ENCODE measurements at regions not wholly inside any gene's neighbourhood (a gene's known extent, or its start where the extent isn't known, plus 50 kb on each side); places are given as distances from the start of the nearest gene placed in this dataset.

- no peak for DNase-seq
Observed at GRCh38 chr11:128361451-128362020, 225.8 kb downstream of the ETS1 start.

GRCh38 chr11:128359515-128359914, 227.8 kb downstream of the ETS1 start:
- no peak for DNase-seq

DNA sequence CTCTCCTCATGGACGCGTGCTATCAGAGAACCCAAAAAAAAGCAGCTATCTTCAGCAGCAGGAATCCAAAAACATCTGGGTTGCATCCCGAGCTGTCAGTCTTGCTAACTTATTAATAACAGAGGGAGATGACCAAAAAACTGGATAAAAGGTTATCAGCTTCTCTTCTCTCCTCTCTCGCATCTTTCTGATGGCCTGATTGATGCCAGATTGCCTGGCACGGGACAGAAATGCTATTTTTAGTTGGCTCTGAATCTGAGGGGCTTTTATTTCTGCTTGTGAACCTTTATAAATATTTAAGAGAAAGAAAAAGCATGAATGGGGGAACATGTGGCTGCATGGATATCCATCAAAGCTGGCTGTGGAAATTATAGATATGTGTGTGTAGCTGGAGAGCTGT, 230.3 kb downstream of the ETS1 start:
- DNase-seq: no peak

DNA sequence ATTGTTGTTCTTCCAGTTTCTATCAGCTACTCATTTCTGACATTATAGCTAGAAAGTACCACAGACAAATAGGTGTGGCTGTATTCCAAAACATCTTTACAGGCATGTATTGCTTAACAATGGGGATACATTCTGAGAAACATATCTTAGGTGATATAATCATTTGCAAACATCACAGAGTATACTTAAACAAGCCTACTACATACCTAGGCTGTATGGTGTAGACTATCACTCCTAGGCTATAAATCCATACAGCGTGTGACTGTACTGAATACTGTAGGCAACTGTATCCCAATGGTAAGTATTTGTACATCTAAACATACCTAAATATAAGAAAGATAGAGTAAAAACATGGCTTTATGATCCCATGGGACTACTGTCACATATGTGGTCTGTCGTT, 231.8 kb downstream of the ETS1 start:
- DNase-seq: no peak

- DNase-seq: no peak
Observed at GRCh38 chr11:128354476-128354875, 232.9 kb downstream of the ETS1 start.

DNA sequence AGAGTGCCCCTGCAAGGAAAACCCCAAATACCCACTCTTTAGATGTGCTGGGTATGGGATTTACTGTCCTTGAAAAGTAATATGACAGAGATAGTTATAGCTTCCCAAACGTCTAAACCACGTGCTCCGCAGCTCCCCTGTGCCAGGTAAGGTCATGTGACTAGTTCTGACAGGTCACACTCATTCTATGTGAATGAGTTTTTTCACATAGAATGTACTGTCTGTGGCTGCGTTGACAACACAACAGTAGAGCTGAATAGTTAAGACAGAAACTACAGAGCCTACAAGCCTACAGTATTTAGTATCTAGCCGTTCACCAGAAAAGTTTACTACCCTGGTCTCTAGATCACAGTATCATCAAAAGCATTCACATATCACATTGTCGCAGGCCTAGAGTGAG, 236.2 kb downstream of the ETS1 start:
- DNase-seq: no peak

DNA sequence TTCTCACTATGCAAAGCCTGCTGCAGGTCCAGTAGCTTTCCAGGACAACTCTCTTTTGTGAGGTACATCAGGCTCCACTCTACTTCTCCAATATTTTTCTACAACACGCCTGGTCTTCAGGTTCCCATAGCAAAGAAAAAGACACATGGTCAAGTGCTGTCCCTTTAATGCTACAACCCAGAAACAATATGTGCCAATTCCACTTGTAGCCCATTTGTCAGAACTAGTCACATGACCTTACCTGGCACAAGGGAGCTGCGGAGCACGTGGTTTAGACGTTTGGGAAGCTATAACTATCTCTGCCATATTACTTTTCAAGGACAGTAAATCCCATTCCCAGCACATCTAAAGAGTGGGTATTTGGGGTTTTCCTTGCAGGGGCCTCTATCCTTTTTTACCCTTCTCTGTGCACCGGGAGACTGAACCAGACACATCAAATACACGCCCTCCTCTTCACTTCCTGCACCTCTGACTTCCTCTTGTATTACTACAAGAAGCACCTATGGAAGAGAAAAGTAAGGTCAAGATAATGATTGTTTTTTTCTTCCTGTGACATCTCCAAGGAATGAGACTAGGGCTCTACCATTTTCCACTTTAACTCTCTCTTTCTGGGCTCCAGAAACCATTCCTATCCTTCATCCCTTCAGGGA, 237.6 kb downstream of the ETS1 start:
- no peak for DNase-seq

GRCh38 chr11:128346804-128347203, 240.6 kb downstream of the ETS1 start:
- no peak for DNase-seq

GRCh38 chr11:128345316-128345715, 242.0 kb downstream of the ETS1 start:
- no peak for DNase-seq

GRCh38 chr11:128343870-128344269, 243.5 kb downstream of the ETS1 start:
- no peak for DNase-seq

DNA sequence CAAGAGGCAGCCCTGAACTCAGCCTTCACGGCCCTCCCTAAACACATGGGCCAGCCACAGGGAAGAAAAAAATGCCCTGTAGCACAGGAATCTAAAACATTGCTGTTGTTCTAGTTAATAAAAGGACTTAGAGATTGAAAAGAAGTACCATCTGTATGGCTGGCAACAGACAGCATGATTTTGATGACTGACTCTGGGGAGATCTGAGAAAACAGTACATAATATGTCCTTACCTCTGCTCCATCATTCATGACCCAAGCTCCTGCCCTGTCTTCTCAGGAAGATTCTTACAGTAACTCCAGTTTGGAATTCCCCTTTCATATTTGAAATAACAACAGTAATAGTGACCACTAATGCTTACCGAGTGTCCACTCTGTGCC, 244.2 kb downstream of the ETS1 start:
- DNase-seq: no peak

GRCh38 chr11:128342511-128343134, 244.7 kb downstream of the ETS1 start:
- peak; percentile 50 for DNase-seq

DNA sequence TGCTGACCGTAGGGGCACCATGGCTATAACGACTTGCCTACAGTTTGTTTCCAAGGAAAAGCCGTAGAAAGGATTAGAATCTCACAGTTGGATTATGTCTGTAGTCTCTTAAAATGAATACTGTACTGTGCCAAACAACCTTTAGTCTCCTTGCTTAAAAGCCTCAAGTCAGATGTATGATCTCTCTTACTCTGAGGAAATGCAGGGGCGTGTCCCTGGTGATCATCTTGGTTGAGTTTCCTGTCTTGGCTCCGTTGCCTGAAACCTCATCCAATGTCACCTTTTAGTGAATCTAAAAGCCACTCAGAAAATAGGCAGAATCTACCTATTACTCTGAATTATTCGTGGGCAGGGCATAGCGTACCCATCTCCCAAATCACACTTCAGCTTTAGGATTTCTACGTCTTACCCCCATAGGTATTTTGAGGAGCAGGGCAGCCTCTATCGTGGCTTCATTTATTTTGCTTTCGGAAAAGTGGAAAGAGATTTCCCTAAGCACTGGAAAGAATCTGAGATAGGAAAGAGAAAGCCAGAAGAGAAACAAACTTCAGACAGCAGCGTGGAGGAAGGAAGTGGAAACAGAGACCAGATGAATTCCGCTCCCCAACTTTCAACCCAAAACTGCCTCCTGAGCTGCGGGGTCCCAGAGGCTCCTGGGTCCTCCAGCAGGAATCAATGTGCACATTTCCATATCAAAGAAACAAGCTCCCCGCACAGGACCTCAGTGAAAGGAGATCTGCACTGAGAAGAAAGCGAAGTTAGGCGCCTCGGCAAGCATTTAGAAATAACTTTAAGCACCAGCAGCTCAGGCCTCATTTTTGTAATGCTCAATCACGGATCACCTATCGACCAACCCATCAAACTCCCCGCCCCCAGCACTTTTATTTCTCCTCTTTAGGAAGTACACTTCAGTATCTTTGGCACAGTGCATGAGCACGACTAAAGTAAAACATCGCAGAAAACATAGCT, 245.8 kb downstream of the ETS1 start:
- DNase-seq: no peak

DNA sequence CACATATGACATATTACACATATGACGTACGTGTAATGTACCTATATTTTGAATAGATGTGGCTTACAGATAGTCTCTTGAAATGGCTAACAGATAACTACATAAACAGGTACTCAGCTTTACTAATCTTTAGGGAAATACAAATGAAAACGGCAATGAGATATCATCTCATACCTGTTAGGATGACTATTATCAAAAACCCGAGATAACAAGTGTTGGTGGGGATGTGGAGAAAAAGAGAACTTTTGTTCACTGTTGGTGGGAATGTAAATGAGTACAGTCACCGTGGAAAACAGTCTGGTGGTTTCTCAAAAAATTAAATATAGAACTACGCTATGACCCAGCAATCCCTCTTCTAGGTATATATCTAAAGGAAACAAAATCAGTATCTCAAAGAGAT, 247.6 kb downstream of the ETS1 start:
- DNase-seq: no peak

DNA sequence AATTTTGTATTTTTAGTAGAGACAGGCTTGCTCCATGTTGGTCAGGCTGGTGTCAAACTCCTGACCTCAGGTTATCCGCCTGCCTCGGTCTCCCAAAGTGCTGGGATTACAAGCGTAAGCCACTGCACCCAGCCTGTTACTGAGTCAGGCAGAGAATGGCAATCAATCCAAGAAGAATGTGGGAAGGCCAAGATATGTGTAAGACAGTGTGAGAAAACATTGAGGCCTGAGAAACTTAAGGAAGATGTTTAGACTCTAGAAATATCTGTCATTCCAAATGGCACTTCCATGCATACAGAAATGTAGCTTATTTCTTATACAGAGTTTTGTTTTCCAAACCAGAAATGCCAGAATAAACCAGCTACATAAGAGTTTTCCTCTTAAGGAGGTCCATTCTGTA, 248.5 kb downstream of the ETS1 start:
- no peak for DNase-seq

GRCh38 chr11:128336203-128336602, 251.2 kb downstream of the ETS1 start:
- DNase-seq: no peak

DNA sequence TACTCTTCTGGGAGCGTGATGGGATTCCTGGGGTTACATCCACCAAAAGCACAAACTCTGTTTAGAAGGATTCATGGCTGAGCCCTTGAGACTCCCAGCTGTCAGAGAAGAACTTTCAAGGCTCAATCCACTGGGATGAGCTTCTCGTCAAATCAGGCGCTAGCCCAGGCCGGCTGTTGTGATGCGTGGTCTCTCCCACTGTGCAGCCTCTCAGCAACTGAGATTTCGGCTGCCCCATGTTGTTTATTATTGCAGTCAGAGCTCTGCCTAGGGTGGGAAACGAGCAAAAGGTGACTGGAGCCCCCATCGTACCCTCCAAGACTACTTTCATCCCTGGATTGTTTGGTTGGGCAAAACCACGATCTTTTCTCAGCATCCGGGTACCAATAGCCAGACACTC, 251.6 kb downstream of the ETS1 start:
- DNase-seq: no peak

- DNase-seq: no peak
Observed at GRCh38 chr11:128334311-128335044, 252.9 kb downstream of the ETS1 start.

DNA sequence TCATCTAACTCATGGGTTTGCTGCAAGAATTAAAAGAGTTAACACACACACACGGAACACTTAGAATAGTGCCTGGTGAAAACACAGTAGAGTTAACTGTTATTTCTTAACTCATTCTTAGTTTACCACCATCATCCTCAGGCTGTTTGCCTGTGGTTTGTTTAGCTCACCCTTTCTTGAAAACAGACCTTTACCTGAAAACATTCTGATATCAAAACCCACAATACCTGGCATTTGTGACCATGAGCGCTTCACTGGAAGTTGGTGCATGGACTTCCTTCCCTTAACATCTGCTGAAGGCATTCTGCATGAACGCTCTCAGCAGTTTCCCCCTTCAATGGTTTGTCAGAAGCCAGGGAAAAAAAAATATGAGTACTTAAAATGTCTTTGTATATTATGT, 256.0 kb downstream of the ETS1 start:
- DNase-seq: no peak

GRCh38 chr11:128330203-128330602, 257.2 kb downstream of the ETS1 start:
- no peak for DNase-seq

- DNase-seq: no peak
Observed at GRCh38 chr11:128328955-128329551, 258.3 kb downstream of the ETS1 start.

DNA sequence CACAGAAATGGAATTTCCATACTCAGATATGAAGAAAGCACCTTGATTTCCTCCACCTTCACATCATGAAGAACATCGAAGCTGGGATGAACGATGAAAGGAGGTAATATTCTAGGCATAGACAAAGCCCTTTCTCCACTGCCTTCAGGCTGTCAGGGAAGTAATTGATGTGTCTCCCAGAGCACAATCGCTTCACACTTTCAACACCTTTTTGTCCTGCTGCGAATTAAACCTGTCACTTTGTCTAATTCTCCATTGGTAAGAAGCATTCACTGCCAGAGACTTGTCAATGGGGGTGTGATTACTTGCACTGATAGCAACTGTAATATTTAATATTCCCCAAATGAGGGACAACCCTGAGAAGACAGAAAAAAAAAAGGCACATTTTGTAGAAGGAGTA, 260.1 kb downstream of the ETS1 start:
- DNase-seq: no peak
